ENCODE measurements at regions not wholly inside any gene's neighbourhood (a gene's known extent, or its start where the extent isn't known, plus 50 kb on each side); places are given as distances from the start of the nearest gene placed in this dataset.
"Not testable (repeated sequence)": the region's sequence is repeated elsewhere in the genome, so short reads cannot be mapped to it uniquely, and the experiment has no call there.

- H3K4me3 ChIP-seq (ENCODE audit: low read length): no peak overlapping the region
- no peaks in the 10 kb centered on the region for H3K9me3 ChIP-seq (ENCODE audit: control insufficient read depth, insufficient read depth, low read length)
- H3K4me1 ChIP-seq (ENCODE audit: control insufficient read depth, insufficient read depth, low read length): no peaks in the 10 kb centered on the region
- H3K27me3 ChIP-seq (ENCODE audit: control insufficient read depth, insufficient read depth, low read length): no peaks in the 10 kb centered on the region
- no peaks in the 10 kb centered on the region for H3K36me3 ChIP-seq (ENCODE audit: control insufficient read depth, insufficient read depth, low read length)
- no peak overlapping the region for H3K27ac ChIP-seq (ENCODE audit: low read length)
- WGBS (ENCODE audit: insufficient coverage, insufficient read length): no CpG with 5 or more reads among the region's 6 CpGs
- DNase-seq (ENCODE audit: low read depth, low spot score): no peak
Measured at GRCh38 chr4:170979736-170980135, 833.5 kb upstream of the GALNTL6 start.

- no CpG with 5 or more reads among the region's 6 CpGs for WGBS (ENCODE audit: insufficient coverage, insufficient read length)
- Histone ChIP-seq H3K9me3 (ENCODE audit: control insufficient read depth, insufficient read depth, low read length) (no peaks in the 10 kb centered on the region), H3K27me3 (ENCODE audit: control insufficient read depth, insufficient read depth, low read length) (no peaks in the 10 kb centered on the region), H3K4me1 (ENCODE audit: control insufficient read depth, insufficient read depth, low read length) (no peaks in the 10 kb centered on the region), H3K27ac (ENCODE audit: low read length) (no peak overlapping the region), H3K4me3 (ENCODE audit: low read length) (no peak overlapping the region), H3K36me3 (ENCODE audit: control insufficient read depth, insufficient read depth, low read length) (no peaks in the 10 kb centered on the region)
- no peak for DNase-seq (ENCODE audit: low read depth, low spot score)
Measured at GRCh38 chr4:170978990-170979389, 834.2 kb upstream of the GALNTL6 start.

GRCh38 chr4:170949084-170949483, 859.3 kb upstream of the AADAT start:
- H3K9me3 ChIP-seq (ENCODE audit: control insufficient read depth, insufficient read depth, low read length): no peaks in the 10 kb centered on the region
- no peak overlapping the region for H3K27ac ChIP-seq (ENCODE audit: low read length)
- no CpG with 5 or more reads among the region's 3 CpGs for WGBS (ENCODE audit: insufficient coverage, insufficient read length)
- no peak for DNase-seq (ENCODE audit: low read depth, low spot score)
- H3K36me3 ChIP-seq (ENCODE audit: control insufficient read depth, insufficient read depth, low read length): no peaks in the 10 kb centered on the region
- H3K27me3 ChIP-seq (ENCODE audit: control insufficient read depth, insufficient read depth, low read length): no peaks in the 10 kb centered on the region
- no peak overlapping the region for H3K4me3 ChIP-seq (ENCODE audit: low read length)
- no peaks in the 10 kb centered on the region for H3K4me1 ChIP-seq (ENCODE audit: control insufficient read depth, insufficient read depth, low read length)

- H3K36me3 ChIP-seq (ENCODE audit: control insufficient read depth, insufficient read depth, low read length): no peaks in the 10 kb centered on the region
- no peaks in the 10 kb centered on the region for H3K9me3 ChIP-seq (ENCODE audit: control insufficient read depth, insufficient read depth, low read length)
- no peak for DNase-seq (ENCODE audit: low read depth, low spot score)
- H3K4me3 ChIP-seq (ENCODE audit: low read length): no peak overlapping the region
- no CpG with 5 or more reads among the region's 7 CpGs for WGBS (ENCODE audit: insufficient coverage, insufficient read length)
- H3K27me3 ChIP-seq (ENCODE audit: control insufficient read depth, insufficient read depth, low read length): no peaks in the 10 kb centered on the region
- no peak overlapping the region for H3K27ac ChIP-seq (ENCODE audit: low read length)
- 0 out of 2 replicates have a peak, but pooled peaks cover 1% of the 10 kb centered on the region for H3K4me1 ChIP-seq (ENCODE audit: control insufficient read depth, insufficient read depth, low read length)
Measured at GRCh38 chr4:170940043-170940724, 850.4 kb upstream of the AADAT start.

- no peak overlapping the region for H3K4me3 ChIP-seq (ENCODE audit: low read length)
- no peaks in the 10 kb centered on the region for H3K27me3 ChIP-seq (ENCODE audit: control insufficient read depth, insufficient read depth, low read length)
- H3K36me3 ChIP-seq (ENCODE audit: control insufficient read depth, insufficient read depth, low read length): no peaks in the 10 kb centered on the region
- no peak overlapping the region for H3K27ac ChIP-seq (ENCODE audit: low read length)
- 0 out of 2 replicates have a peak, but pooled peaks cover 1% of the 10 kb centered on the region for H3K4me1 ChIP-seq (ENCODE audit: control insufficient read depth, insufficient read depth, low read length)
- WGBS (ENCODE audit: insufficient coverage, insufficient read length): no CpG with 5 or more reads among the region's 1 CpG
- H3K9me3 ChIP-seq (ENCODE audit: control insufficient read depth, insufficient read depth, low read length): no peaks in the 10 kb centered on the region
- DNase-seq (ENCODE audit: low read depth, low spot score): no peak
Measured at GRCh38 chr4:170938588-170938987, 848.8 kb upstream of the AADAT start.

- Histone ChIP-seq H3K9me3 (ENCODE audit: control insufficient read depth, insufficient read depth, low read length) (no peaks in the 10 kb centered on the region), H3K27ac (ENCODE audit: low read length) (no peak overlapping the region), H3K36me3 (ENCODE audit: control insufficient read depth, insufficient read depth, low read length) (no peaks in the 10 kb centered on the region), H3K27me3 (ENCODE audit: control insufficient read depth, insufficient read depth, low read length) (no peaks in the 10 kb centered on the region), H3K4me1 (ENCODE audit: control insufficient read depth, insufficient read depth, low read length) (no peaks in the 10 kb centered on the region), H3K4me3 (ENCODE audit: low read length) (no peak overlapping the region)
- WGBS (ENCODE audit: insufficient coverage, insufficient read length): no CpG with 5 or more reads among the region's 2 CpGs
- no peak for DNase-seq (ENCODE audit: low read depth, low spot score)
Measured at GRCh38 chr4:170931321-170931720, 841.6 kb upstream of the AADAT start.

GRCh38 chr4:170888660-170889059, 798.9 kb upstream of the AADAT start:
- H3K4me3 ChIP-seq (ENCODE audit: low read length): no peak overlapping the region
- H3K9me3 ChIP-seq (ENCODE audit: control insufficient read depth, insufficient read depth, low read length): peaks cover 2% of the 10 kb centered on the region
- H3K27ac ChIP-seq (ENCODE audit: low read length): no peak overlapping the region
- H3K4me1 ChIP-seq (ENCODE audit: control insufficient read depth, insufficient read depth, low read length): no peaks in the 10 kb centered on the region
- no peaks in the 10 kb centered on the region for H3K27me3 ChIP-seq (ENCODE audit: control insufficient read depth, insufficient read depth, low read length)
- no peaks in the 10 kb centered on the region for H3K36me3 ChIP-seq (ENCODE audit: control insufficient read depth, insufficient read depth, low read length)
- no peak for DNase-seq (ENCODE audit: low read depth, low spot score)

- H3K4me3 ChIP-seq (ENCODE audit: low read length): no peak overlapping the region
- H3K9me3 ChIP-seq (ENCODE audit: control insufficient read depth, insufficient read depth, low read length): no peaks in the 10 kb centered on the region
- WGBS (ENCODE audit: insufficient coverage, insufficient read length): no CpG with 5 or more reads among the region's 3 CpGs
- H3K4me1 ChIP-seq (ENCODE audit: control insufficient read depth, insufficient read depth, low read length): no peaks in the 10 kb centered on the region
- no peak for DNase-seq (ENCODE audit: low read depth, low spot score)
- no peak overlapping the region for H3K27ac ChIP-seq (ENCODE audit: low read length)
- no peaks in the 10 kb centered on the region for H3K27me3 ChIP-seq (ENCODE audit: control insufficient read depth, insufficient read depth, low read length)
- H3K36me3 ChIP-seq (ENCODE audit: control insufficient read depth, insufficient read depth, low read length): no peaks in the 10 kb centered on the region
Measured at GRCh38 chr4:170887396-170887795, 797.6 kb upstream of the AADAT start.

GRCh38 chr4:170884969-170885570, 795.3 kb upstream of the AADAT start:
- no peaks in the 10 kb centered on the region for H3K27me3 ChIP-seq (ENCODE audit: control insufficient read depth, insufficient read depth, low read length)
- no peak overlapping the region for H3K4me3 ChIP-seq (ENCODE audit: low read length)
- no peaks in the 10 kb centered on the region for H3K9me3 ChIP-seq (ENCODE audit: control insufficient read depth, insufficient read depth, low read length)
- no CpG with 5 or more reads among the region's 1 CpG for WGBS (ENCODE audit: insufficient coverage, insufficient read length)
- H3K36me3 ChIP-seq (ENCODE audit: control insufficient read depth, insufficient read depth, low read length): no peaks in the 10 kb centered on the region
- no peak for DNase-seq (ENCODE audit: low read depth, low spot score)
- H3K4me1 ChIP-seq (ENCODE audit: control insufficient read depth, insufficient read depth, low read length): no peaks in the 10 kb centered on the region
- H3K27ac ChIP-seq (ENCODE audit: low read length): no peak overlapping the region

- not testable (repeated sequence) for H3K36me3 ChIP-seq (ENCODE audit: control insufficient read depth, insufficient read depth, low read length); H3K9me3 ChIP-seq (ENCODE audit: control insufficient read depth, insufficient read depth, low read length); H3K4me3 ChIP-seq (ENCODE audit: low read length); H3K4me1 ChIP-seq (ENCODE audit: control insufficient read depth, insufficient read depth, low read length); H3K27ac ChIP-seq (ENCODE audit: low read length); DNase-seq (ENCODE audit: low read depth, low spot score); H3K27me3 ChIP-seq (ENCODE audit: control insufficient read depth, insufficient read depth, low read length)
Measured at GRCh38 chr4:170881646-170882045, 791.9 kb upstream of the AADAT start.

GRCh38 chr4:170875868-170876267, 786.1 kb upstream of the AADAT start:
- no peak overlapping the region for H3K27ac ChIP-seq (ENCODE audit: low read length)
- WGBS (ENCODE audit: insufficient coverage, insufficient read length): no CpG with 5 or more reads among the region's 1 CpG

More at GRCh38 chr4:170875868-170876267, 786.1 kb upstream of the AADAT start:
- no peaks in the 10 kb centered on the region for H3K9me3 ChIP-seq (ENCODE audit: control insufficient read depth, insufficient read depth, low read length)
- no peak overlapping the region for H3K4me3 ChIP-seq (ENCODE audit: low read length)
- H3K4me1 ChIP-seq (ENCODE audit: control insufficient read depth, insufficient read depth, low read length): no peaks in the 10 kb centered on the region
- no peak for DNase-seq (ENCODE audit: low read depth, low spot score)
- H3K36me3 ChIP-seq (ENCODE audit: control insufficient read depth, insufficient read depth, low read length): no peaks in the 10 kb centered on the region
- H3K27me3 ChIP-seq (ENCODE audit: control insufficient read depth, insufficient read depth, low read length): no peaks in the 10 kb centered on the region

All from iPS DF 6.9 (cell line).